ENCODE measurements at regions not wholly inside any gene's neighbourhood (a gene's known extent, or its start where the extent isn't known, plus 50 kb on each side); places are given as distances from the start of the nearest gene placed in this dataset.
A peak's percentile ranks its signal among the peaks of the same experiment; 100 is the strongest.

- H3K9me3 ChIP-seq, result no peaks in the 10 kb centered on the region
- peaks cover 15% of the 10 kb centered on the region for H3K4me1 ChIP-seq
- H3K27me3 ChIP-seq, result no peaks in the 10 kb centered on the region
- no peak for DNase-seq
- H3K4me3 ChIP-seq, result no peak overlapping the region
- peak overlapping the region; percentile 65 for H3K27ac ChIP-seq
- no peaks in the 10 kb centered on the region for H3K36me3 ChIP-seq
- intact Hi-C loops (cut with DNase I), result no loop called here
- ATAC-seq, result no peak
- no peak for TF ChIP-seq CTCF (IDR thresholded peaks at IDR 0.05)
Measured at GRCh38 chr6:111972745-111973117, 81.2 kb upstream of the CCN6 start.

- Histone ChIP-seq H3K27me3 (no peaks in the 10 kb centered on the region), H3K4me1 (peaks cover 15% of the 10 kb centered on the region), H3K27ac (peak overlapping the region; percentile 65), H3K4me3 (no peak overlapping the region), H3K9me3 (no peaks in the 10 kb centered on the region), H3K36me3 (no peaks in the 10 kb centered on the region)
- intact Hi-C loops (cut with DNase I), result no loop called here
- ATAC-seq, result peak; percentile 87
- no peak for DNase-seq
- TF ChIP-seq CTCF (IDR thresholded peaks at IDR 0.05), result no peak
Measured at GRCh38 chr6:111973118-111973761, 80.7 kb upstream of the CCN6 start.

DNA sequence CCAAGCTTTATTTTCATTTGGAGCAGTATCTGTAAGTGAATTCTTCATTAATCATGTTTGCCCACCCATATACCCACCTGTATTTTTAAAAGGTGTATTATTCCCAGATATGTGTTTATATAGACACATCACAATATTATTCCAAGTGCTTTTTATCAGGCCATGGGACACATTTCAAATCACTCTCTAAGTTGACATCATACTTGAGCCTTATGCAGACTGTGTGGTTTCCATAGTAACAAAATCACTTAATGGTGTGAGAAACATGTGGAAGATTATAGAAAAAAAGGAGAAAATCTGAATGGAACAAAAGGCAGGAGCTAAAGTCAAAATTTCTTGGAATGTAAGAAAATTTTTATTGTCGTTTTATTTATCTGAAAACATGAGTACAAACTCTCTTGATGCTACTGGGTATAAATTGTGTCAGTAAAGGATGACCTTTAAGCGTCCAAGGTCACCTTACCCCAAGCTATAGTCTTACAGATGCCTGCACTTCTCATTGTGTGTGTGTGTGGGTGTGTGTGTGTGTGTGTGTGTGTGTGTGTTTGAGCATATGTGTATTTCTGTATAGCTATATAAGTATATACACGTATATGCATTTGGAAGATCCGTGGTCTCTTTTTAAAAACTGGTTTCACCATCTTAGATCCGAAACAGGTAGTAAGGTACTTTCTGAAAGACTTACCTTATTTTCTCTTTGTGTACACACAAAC lies 79.8 kb upstream of the CCN6 start:
- no peaks in the 10 kb centered on the region for H3K36me3 ChIP-seq
- no peaks in the 10 kb centered on the region for H3K9me3 ChIP-seq
- DNase-seq (no peak), ATAC-seq (no peak)
- H3K27me3 ChIP-seq, result no peaks in the 10 kb centered on the region
- intact Hi-C loops (cut with DNase I), result no loop called here
- no peak overlapping the region for H3K4me3 ChIP-seq
- H3K4me1 ChIP-seq, result peaks cover 15% of the 10 kb centered on the region
- H3K27ac ChIP-seq, result peak overlapping the region; percentile 65
- TF ChIP-seq CTCF (IDR thresholded peaks at IDR 0.05), result no peak

GRCh38 chr6:111975466-111975865 lies 78.4 kb upstream of the CCN6 start:
- Histone ChIP-seq H3K9me3 (no peaks in the 10 kb centered on the region), H3K4me1 (peaks cover 15% of the 10 kb centered on the region), H3K4me3 (no peak overlapping the region), H3K36me3 (no peaks in the 10 kb centered on the region), H3K27ac (no peak overlapping the region), H3K27me3 (no peaks in the 10 kb centered on the region)
- intact Hi-C loops (cut with DNase I), result no loop called here
- DNase-seq, result no peak
- ATAC-seq, result no peak
- no peak for TF ChIP-seq CTCF (IDR thresholded peaks at IDR 0.05)

DNA sequence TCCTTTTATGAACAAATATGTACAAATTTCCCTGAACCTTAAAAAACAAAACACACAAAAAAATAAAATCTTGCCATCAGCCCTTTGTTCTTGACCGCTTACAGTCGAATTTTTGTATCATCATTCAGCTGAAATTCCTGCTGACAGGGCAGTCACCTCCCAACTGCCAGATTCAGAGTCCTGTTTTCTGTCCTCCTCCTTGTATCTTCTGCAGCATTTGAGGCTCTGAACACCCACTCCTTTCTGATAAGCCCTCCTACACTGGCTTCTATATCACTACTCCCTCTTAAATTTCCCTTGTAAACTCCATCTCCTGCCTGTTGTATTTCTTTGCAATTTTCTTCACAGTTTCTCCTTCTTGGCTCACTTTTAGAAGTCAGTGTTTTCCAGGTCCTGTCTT lies 77.8 kb upstream of the CCN6 start:
- peaks cover 11% of the 10 kb centered on the region for H3K4me1 ChIP-seq
- intact Hi-C loops (cut with DNase I), result no loop called here
- no peak for TF ChIP-seq CTCF (IDR thresholded peaks at IDR 0.05)
- ATAC-seq (no peak), DNase-seq (no peak)
- H3K27ac ChIP-seq, result no peak overlapping the region
- H3K4me3 ChIP-seq, result no peak overlapping the region
- no peaks in the 10 kb centered on the region for H3K36me3 ChIP-seq
- no peaks in the 10 kb centered on the region for H3K9me3 ChIP-seq
- H3K27me3 ChIP-seq, result no peaks in the 10 kb centered on the region

All from upper lobe of right lung (tissue), 1 donor.